HG02623 (cell line): ENCODE measurements at regions not wholly inside any gene's neighbourhood (a gene's known extent, or its start where the extent isn't known, plus 50 kb on each side); places are given as distances from the start of the nearest gene placed in this dataset.

Experiments
- ATAC-seq: cut with Tn5 transposase; IDR thresholded peaks from one replicate; pipeline ENCODE4 v1.9.1; 2021; ENCODE audit warnings: moderate library complexity; ENCODE audit not compliant: unreplicated experiment

- no peak for ATAC-seq
Observed at GRCh38 chr17:74004056-74004455, 199.4 kb upstream of the RPL38 start.

DNA sequence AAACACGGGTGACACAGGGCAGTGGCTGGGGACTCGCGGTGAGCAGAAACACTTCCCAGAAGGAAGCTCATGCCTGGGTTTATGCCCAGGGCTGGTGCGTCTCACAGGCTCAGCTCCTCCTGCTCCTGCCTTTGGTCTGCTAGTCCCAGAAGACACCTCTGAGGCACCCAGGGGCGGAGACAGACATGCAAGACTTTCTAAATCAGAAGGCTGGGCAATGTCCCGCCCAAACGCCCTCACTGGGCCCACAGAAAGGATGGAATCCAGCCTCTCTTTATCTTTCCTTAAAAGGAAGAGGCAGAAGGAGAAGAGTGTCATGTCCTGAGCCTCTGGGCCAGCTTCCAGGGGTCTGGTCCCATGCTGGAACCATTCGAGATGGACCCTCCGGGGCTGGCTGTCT lies 197.7 kb upstream of the RPL38 start:
- no peak for ATAC-seq

GRCh38 chr17:74006371-74006770 lies 197.1 kb upstream of the RPL38 start:
- ATAC-seq, result no peak

DNA sequence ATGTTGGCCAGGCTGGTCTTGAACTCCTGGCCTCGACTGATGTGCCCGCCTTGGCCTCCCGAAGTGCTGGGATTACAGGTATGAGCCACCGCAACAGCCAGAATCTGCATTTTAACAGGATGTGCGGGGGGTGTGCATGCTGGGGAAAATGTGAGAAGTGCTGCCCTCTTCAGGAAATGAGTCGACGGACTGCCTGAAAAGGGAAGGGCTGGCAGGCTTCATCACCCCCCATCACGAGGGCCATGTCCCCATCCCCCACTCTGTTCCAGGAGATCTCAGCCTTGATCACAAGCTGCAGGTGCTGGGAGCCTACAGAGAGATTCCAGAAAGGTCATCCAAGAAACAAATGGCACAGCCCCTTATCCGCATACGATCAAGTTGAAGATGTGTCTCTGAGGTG lies 195.3 kb upstream of the RPL38 start:
- no peak for ATAC-seq

DNA sequence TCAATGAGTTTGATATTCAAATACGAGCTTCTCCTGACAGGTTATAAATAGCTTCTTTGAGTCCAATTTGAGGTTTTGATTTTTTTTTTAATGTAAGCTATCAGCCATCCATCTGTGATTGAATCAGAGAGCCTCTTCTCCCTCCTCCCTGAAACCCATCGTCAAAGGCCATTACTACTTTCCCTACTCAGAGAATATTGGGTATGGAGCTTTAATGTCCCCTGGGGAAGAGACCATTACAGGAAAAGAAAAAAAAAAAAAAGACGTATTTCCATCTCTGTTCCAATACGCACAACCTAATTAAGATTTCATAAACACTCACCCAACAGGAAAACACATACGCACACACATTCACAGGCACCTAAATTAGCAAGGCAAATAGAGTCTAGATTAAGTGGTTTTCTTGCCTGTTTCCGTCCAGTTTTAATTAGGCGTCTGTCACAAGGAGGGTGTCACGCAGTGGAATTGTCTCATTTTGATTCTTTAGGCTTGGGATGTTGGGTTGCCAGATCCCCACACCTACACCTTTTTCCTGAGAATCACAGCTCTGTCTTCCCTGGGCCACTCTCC lies 194.3 kb upstream of the RPL38 start:
- ATAC-seq, result no peak

GRCh38 chr17:74010903-74011302 lies 192.6 kb upstream of the RPL38 start:
- ATAC-seq, result no peak

- ATAC-seq, result no peak
Observed at GRCh38 chr17:74011966-74012365, 191.5 kb upstream of the RPL38 start.

DNA sequence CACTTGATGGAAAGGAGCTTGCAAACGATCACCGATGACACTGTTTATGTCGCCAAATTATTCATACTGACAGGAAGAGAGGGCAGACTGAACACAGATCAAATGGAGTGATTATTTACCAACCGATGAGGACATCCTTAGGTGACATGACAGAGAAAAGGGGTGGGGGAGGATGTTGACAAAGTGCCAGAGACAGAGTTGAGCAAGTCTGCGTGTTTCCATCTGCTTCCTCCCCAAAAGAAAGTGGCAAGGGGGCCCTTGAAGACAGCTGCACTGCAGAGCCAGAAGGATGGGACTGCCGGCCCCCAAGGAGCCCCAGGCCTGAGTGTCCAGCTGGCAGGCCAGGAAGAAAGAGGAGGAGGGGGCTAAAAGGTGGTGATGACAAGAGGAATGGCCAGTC lies 191.0 kb upstream of the RPL38 start:
- ATAC-seq, result no peak

GRCh38 chr17:74015316-74015715 lies 188.2 kb upstream of the RPL38 start:
- ATAC-seq, result no peak

DNA sequence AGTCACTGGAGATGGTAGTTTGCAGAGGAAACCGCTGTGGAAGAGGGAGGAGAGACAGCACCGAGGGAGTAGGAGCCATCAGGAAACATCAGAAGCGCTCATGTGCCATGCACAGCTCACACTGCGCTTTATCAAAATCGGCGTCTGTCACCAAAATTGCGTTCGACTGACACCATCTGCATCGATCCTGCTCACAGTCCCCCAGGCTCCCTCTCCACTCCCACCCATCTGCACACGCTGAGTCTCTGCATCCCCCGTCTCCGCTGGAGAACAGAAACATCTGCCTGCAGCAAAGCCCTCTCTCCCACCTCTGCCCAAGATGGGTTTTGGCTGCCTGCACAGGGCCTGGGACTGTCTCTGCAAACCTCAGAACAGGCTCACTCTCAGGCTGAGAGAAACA lies 187.5 kb upstream of the RPL38 start:
- no peak for ATAC-seq

DNA sequence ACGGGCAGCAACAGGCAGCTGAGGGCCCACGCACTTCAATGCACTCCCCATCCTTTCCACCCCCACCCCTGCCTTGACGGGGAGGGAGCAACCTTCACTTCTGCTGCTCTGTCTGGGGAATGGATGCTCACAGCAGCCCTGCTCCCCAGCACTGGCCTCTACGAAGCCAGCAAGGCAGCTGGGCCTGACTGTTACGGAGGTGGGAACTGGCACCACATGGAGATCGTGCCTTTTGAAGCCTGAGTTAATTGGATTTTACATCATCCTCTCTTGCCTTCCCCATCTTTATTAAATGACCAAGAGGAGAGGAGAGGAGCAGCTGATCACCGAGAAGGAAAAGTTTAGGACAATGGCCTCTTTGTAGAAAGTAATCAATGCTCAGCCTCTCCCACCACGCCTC lies 187.0 kb upstream of the RPL38 start:
- no peak for ATAC-seq

GRCh38 chr17:74017466-74017865 lies 186.0 kb upstream of the RPL38 start:
- ATAC-seq, result no peak

DNA sequence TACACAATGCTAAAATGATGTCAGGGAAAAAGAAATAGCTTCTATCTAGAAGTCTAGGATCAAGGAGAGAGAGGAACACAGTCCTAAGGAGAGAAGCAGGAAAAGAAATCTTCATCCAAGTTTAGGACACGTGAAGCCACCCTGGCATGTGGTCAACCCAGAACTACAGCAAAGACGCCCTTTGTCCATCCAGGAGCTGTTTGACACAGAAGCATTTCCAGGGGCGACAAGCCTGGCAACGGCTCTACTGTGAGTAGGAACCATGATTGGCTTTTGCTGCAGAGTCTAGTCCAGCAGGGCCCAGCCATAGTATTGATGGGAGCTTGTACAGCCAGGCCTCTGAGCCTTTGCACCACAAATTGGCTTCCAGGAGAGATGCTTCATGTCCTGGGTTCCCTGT lies 185.4 kb upstream of the RPL38 start:
- ATAC-seq, result no peak

- no peak for ATAC-seq
Observed at GRCh38 chr17:74019271-74019670, 184.2 kb upstream of the RPL38 start.

- no peak for ATAC-seq
Observed at GRCh38 chr17:74019860-74020259, 183.6 kb upstream of the RPL38 start.

DNA sequence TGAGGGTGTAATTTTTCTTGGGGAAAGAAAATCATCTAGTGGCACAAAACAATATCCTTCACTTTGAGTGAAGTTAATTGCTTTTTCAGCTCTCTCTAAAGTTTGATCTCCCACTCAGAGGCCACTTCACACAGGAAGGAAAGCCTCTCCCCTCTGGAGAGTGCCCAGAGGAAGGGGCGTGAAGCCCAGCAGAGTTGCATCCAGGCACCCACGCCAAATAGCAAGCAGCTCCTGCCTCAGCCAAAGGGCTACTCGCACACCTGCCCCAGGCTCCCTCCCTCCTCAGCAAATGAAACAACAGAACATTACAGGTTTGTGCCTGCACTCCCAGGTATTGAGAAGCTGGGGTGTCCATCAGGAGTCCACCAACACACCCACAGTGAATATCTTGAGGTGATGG lies 183.0 kb upstream of the RPL38 start:
- ATAC-seq, result no peak

DNA sequence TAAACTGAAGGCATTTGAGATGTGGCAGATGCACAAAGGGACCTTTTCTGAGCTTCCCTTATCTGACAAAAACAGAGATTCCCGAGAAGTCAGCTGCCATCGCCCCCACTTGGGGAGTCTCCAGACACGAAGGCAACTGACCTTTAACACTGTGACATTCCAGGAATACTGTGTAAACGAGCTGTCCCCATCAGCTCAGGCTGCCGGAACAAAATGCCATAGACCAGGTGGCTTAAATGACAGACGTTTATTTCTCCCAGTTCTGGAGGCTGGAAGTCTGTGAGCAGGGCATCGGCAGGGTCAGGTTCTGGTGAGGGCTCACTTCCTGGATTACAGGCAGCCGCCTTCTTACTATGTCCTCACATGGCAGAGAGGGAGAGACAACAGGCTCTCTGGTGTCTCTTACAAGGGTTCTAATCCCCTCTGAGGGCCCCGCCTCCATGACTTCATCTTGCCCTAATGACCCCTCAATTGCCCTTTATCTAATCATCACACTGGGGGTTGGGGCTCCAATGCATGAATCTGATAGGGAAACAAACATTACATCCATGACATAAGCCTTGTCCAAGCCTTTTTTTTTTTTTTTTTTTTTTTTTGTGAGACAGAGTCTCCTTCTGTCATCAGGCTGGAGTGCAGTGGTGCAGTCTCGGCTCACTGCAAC lies 178.5 kb upstream of the RPL38 start:
- ATAC-seq, result no peak

DNA sequence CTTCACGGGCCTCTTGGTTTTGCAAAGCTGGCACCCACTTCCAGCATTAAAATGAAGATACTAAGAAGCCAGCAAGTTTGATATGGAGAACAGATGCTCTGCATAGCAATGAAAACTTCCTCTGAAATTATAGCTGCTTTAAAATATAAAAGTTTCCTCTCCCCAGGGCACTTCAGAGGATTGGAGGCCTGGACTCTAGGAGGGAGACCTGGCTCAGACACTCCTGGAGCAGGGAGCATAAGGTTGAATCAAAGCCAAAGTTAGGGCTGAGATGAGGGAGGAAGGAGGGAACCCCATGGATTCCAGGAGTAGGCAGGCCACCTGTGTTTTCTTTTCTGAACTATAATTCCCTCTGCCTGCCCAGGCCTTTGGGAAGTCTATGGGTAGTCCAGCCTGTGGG lies 176.0 kb upstream of the RPL38 start:
- no peak for ATAC-seq

GRCh38 chr17:74028354-74029116 lies 174.9 kb upstream of the RPL38 start:
- no peak for ATAC-seq

DNA sequence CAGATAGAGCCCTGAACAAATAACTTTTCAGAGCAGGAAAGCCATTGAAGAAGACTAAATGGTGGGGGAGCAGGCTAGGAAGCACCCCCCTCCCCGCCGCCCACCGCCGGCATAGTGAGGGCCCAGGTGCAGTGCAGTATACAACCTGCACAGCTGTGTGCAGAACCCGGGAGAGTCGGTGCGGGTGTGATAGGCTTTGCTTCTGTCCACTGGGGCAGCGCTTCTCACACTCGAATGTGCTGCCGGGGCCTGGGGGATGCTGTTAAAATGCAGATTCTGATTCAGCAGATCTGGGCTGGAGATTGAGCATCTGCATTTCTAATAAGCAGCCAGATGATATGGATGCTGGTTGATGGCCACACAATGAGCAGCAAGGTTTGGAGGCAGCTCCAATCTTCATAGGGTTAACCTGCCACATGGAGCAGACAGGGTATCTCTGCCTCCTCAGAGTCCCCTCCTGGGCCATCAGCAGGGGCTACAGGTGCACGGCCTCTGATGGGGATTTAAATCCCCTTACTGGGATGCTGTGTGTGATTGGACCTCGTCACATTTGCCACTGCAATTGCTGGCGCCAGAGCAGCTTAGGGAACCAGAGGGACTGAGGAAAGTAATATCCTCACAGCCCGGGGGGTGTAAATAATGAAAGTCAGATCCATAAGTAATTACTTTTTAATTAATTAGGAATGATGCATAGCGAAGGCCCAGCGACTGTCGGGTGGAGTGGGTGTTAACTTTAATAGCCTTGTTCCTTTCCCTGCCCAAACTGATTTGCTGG lies 172.0 kb upstream of the RPL38 start:
- no peak for ATAC-seq

DNA sequence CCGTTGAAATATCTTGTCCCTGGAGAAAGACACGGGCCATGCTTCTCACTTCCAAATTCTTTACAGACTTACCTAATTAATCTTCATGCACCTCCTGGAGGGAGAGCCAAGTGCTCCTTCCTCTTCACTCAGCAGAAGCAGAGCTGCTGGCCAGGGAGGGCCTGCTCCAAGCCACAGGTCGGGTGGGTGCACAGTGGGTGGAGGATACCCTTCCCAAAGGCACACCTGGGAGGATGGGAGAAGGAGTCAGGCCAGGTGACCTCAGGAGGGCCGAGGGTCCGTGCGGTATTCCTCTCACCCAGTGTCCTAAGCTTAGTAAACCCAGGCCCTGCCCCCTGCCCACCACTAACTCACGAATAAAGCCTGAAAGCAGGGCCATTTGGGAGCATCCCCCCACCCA lies 171.3 kb upstream of the RPL38 start:
- no peak for ATAC-seq

GRCh38 chr17:74037320-74037719 lies 166.2 kb upstream of the RPL38 start:
- no peak for ATAC-seq
